SHP77 (cell line): ENCODE measurements at regions not wholly inside any gene's neighbourhood (a gene's known extent, or its start where the extent isn't known, plus 50 kb on each side); places are given as distances from the start of the nearest gene placed in this dataset.

Source experiments
- DNase-seq, 2 experiments: peaks; one replicate each; lab custom pipeline; 2025; lab: John Stamatoyannopoulos, UW

GRCh38 chr10:10120671-10121070 is 897.0 kb upstream of the CELF2 start:
- no peak for DNase-seq

DNA sequence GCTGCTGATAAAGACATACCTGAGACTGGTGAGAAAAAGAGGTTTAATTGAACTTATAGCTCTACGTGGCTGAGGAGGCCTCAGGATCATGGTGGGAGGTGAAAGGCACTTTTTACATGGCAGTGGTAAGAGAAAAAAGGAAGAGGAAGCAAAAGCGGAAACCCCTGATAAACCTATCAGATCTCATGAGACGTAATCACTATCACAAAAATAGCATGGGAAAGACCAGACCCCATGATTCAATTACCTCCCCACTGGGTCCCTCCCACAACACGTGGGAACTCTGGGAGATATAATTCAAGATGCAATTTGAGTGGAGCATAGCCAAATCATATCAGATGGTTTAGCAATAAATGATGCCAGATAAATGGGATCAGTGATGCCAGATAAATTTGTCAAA is 892.0 kb upstream of the CELF2 start:
- DNase-seq, result no peak

DNA sequence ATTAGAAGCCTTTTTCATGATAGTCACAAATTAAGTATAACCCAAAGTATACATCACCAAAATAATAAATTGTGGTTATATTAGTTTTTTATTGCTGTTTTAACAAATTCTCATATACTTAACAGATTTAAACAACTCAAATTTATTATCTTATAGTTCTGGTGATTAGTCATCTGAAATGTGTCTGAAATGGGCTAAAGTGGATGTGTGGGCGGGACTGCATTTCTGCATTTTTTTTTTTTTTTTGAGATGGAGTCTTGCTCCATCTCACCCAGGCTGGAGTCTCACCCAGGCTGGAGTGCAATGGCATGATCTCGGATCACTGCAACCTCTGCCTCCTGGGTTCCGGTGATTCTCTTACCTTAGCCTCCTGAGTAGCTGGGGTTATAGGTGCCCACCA is 891.5 kb upstream of the CELF2 start:
- no peak for DNase-seq

DNA sequence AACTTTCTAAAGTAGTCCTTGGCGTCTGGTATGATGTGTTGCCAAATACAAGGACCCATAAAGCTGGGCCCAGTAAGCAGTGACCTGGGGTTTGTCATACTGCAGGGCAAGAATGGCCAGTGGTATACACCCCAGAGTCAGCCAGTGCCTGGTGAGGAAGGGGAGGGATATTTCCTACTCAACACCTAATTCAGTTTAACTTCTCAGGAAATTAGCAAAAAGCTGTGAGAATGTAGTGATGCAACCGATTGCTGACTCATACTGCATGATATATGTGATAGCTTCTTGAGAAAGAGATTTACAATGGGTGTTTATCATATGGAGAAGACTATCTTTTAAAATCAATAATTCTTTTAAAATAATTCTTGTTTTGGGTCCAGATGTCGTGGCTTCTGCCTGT is 889.3 kb upstream of the CELF2 start:
- no peak for DNase-seq

- DNase-seq, result no peak
Observed at GRCh38 chr10:10130686-10131085, 887.0 kb upstream of the CELF2 start.

DNA sequence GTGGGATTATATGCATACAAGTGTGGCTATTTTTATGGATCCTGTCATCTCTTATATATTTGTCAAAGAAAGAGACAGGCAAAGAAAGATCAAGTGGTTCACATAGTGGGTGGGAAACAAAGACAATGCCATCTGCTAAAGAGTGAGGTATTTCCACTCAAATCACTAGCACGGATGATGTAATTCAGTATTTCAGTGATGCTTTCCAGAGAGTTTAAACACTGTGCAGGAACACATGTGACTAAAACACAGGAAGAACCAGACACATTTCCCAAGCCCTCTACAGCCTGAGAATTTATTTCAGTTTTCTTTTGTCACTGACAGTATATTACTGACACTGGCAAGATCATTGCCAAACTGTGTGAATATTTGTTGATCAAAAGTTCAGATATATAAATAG is 885.7 kb upstream of the CELF2 start:
- no peak for DNase-seq

- DNase-seq, result no peak
Observed at GRCh38 chr10:10133281-10133680, 884.4 kb upstream of the CELF2 start.

- DNase-seq, result no peak
Observed at GRCh38 chr10:10138685-10139084, 879.0 kb upstream of the CELF2 start.

- no peak for DNase-seq
Observed at GRCh38 chr10:10141782-10142382, 875.8 kb upstream of the CELF2 start.

GRCh38 chr10:10146604-10147003 is 871.1 kb upstream of the CELF2 start:
- no peak for DNase-seq

- DNase-seq, result no peak
Observed at GRCh38 chr10:10149899-10150298, 867.8 kb upstream of the CELF2 start.

GRCh38 chr10:10156917-10157600 is 860.6 kb upstream of the CELF2 start:
- no peak for DNase-seq

DNA sequence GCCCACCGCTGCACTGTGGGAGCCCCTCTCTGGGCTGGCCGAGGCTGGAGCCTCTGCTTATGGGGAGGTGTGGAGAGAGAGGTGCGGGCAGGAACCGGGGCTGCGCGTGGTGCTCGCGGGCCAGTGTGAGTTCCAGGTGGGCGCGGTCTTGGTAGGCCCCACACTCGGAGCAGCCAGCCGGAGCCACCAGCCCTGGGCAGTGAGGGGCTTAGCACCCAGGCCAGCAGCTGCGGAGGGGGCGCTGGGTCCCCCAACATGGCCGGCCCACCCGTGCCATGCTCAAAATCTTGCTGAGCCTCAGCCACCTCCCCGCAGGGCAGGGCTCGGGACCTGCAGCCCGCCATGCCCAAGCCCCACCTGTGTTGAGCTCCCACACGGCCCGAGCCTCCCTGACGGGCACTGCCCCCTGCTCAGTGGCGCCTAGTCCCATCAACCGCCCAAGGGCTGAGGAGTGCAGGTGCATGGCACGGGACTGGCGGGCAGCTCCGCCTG is 856.8 kb upstream of the CELF2 start:
- no peak for DNase-seq

DNA sequence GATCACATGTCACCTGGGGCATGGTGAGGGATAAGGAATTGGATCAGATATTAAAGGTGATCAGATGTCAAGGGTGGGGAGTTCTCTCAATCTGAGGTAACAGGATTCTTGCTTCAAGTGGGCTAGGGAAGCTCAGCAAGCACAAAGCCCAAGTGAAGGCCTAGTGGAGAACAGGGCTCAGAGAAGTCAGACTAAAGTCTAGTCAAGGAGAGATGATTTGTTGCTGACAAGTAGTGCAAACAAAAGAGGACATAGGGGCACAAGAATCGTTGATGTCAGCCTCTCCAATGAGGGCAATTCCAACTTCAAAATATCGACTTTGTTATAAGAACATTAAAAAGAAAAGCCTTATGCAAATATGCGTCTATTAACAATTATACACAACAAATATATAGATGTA is 852.8 kb upstream of the CELF2 start:
- no peak for DNase-seq

GRCh38 chr10:10165415-10165814 is 852.3 kb upstream of the CELF2 start:
- DNase-seq, result no peak

DNA sequence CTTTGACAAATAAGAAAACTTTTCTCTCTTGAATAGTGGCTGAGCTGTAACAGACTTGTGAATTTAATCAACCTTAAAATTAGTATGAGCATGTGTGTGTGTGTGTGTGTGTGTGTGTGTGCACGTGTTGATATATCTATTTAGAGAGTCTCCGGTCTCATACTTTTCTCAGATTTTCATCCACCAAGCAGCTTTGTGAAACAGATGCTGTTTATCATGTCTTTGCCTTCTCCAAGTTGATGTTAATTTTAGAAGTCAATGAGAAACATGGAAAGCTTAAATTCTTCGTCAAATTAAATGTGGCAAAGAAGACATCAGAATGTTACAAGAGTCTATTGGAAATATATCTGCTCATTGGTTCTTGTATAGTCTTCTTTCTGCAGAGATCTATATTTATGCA is 839.2 kb upstream of the CELF2 start:
- DNase-seq, result no peak

GRCh38 chr10:10193848-10194247 is 823.8 kb upstream of the CELF2 start:
- DNase-seq, result no peak

GRCh38 chr10:10196701-10197100 is 821.0 kb upstream of the CELF2 start:
- no peak for DNase-seq

- no peak for DNase-seq
Observed at GRCh38 chr10:10197423-10197822, 820.2 kb upstream of the CELF2 start.

DNA sequence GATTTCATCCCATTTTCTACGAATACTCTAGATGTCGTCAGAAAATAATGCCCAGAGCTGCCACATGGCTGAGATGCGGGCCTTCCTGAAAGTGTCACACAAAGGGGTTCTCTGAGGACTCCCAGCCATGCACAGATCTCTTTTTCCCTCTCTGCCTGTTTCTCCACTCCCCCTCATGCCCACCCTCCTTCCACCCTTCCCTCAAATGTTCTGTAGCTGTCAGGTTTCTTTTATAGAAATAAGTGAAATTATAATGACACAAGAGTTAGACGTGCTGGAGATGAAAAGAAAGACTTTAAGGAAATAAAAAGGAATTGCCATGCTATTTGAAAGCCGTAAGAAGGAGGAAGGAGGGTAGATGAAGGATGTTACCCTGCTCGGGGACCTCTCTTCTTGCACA is 819.3 kb upstream of the CELF2 start:
- DNase-seq, result no peak

DNA sequence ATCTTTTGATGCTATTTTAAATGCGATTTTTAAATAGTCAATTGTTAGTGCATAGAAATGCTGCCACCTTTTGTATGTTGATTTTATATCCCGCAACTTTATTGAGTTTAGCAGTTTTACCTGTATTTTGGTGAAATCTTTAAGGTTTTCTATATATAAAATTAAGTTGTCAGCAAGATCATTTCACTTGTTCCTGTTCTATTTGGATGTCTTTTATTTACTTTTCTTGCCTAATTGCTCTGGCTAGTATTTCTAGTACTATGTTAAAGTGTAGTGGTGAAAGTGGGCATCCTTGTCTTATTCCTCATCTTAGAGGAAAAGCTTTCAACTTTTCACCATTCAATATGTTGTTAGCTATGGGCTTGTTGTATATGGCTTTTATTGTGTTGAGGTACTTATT is 813.3 kb upstream of the CELF2 start:
- DNase-seq, result no peak

DNA sequence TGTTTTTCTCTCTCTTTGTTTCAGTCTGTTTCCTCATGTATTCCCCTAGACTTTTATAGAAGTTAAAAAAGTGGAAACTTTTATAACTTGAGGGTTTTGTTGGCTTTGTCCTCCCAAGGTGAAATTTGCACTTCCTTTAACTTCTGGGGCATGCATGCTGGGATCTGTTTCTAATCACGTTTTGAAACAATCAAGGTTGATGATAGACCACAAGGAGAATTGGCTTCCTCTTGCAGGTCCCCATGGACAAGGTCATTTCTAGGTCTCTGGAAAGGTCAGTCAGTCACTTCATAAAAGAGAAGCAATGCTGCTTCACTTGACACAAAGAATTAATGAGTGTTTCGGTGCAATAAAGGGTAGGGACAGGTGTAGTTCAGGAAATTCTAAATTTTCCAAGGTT is 811.8 kb upstream of the CELF2 start:
- DNase-seq, result no peak

DNA sequence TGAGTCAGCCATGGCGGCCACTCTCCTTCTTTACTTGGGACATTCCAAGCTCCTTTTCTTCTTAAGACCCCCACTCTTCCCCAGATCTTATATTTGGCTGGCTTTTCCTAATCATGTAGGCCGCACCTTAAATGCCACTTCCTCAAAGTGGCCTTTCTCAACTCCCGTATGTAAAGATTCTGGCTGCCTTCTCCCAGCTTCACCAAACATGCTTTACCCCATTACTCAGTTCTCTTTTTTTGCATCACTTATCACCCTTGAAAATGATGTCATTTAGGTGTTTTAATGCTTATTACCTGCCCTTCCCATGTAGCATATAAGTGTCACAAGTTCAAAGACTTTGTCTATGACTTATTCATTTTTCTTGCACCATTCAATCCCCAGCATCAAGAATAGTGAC is 810.1 kb upstream of the CELF2 start:
- no peak for DNase-seq

DNA sequence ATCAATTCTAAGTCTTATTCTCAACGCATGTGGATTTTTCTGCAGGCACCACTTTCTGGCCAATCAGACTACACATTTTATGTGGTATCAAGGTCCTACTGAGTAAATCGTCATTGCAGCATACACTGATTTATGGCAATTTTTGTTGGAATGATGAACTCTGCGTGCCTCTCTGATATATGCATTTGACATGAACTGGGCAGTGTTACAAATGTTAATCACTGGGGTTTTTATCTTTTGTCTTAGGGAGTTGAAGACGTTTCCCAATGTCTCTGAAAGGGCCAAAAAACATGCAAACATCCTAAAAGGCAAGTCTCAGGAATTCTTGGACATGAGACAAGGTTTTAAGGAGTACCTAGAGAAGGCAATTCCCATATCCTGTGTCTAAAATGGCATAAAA is 809.5 kb upstream of the CELF2 start:
- no peak for DNase-seq
